Vagina (tissue), 2 donors: ENCODE measurements at regions not wholly inside any gene's neighbourhood (a gene's known extent, or its start where the extent isn't known, plus 50 kb on each side); places are given as distances from the start of the nearest gene placed in this dataset.

Experiments used
- POLR2A ChIP-seq, 2 donors: fragments of 450-650 bp; IDR thresholded peaks; one replicate each; pipeline ENCODE4 v1.6.1; 2017; ENCODE audit warnings: antibody characterized with exemption in 2 of 2, mild to moderate bottlenecking in 2 of 2, moderate library complexity in 2 of 2
- POLR2AphosphoS5 ChIP-seq, 2 donors: sonication (generic); formaldehyde crosslinking; IDR thresholded peaks; one replicate each; pipeline ENCODE4 v1.9.0; 2017; ENCODE audit warnings: antibody characterized with exemption in 2 of 2, mild to moderate bottlenecking in 2 of 2, low read depth in 1 of 2; ENCODE audit not compliant: insufficient read depth in 1 of 2
- TF ChIP-seq, protein P1 (sequence below), 3 experiments: fragments of 450-650 bp in 2 of 3; fragments of 200-600 bp in 1 of 3; sonication (generic) in 1 of 3; IDR thresholded peaks; one replicate each; pipeline ENCODE4 v1.5.1; 2017 to 2019; ENCODE audit warnings: antibody characterized with exemption in 3 of 3, mild to moderate bottlenecking in 2 of 3, moderate library complexity in 2 of 3

DNA sequence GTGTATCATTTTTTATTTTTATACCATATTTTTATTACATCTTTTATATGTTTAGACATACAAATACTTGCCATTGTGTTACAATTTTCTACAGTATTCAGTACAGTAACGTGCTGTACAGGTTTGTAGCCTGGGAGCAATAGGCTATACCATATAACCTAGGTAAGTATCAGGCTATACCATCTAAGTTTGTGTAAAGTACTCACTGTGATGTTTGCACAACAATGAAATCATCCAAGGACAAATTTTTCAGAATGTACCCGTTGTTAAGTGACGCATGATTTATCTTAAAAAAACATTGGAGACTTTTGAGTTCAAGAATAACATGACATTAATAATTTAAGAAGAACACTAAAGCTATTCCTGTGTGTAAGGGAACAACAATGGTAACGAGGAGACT lies 96.0 kb upstream of the LEF1 start:
- TF ChIP-seq, protein P1, sequence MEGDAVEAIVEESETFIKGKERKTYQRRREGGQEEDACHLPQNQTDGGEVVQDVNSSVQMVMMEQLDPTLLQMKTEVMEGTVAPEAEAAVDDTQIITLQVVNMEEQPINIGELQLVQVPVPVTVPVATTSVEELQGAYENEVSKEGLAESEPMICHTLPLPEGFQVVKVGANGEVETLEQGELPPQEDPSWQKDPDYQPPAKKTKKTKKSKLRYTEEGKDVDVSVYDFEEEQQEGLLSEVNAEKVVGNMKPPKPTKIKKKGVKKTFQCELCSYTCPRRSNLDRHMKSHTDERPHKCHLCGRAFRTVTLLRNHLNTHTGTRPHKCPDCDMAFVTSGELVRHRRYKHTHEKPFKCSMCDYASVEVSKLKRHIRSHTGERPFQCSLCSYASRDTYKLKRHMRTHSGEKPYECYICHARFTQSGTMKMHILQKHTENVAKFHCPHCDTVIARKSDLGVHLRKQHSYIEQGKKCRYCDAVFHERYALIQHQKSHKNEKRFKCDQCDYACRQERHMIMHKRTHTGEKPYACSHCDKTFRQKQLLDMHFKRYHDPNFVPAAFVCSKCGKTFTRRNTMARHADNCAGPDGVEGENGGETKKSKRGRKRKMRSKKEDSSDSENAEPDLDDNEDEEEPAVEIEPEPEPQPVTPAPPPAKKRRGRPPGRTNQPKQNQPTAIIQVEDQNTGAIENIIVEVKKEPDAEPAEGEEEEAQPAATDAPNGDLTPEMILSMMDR (IDR thresholded peaks at IDR 0.05): no peak
- no peak for TF ChIP-seq POLR2A (IDR thresholded peaks at IDR 0.05)
- TF ChIP-seq POLR2AphosphoS5 (IDR thresholded peaks at IDR 0.05; ENCODE audit: insufficient read depth in 1 of 2, low read depth in 1 of 2): no peak
